ENCODE measurements at regions not wholly inside any gene's neighbourhood (a gene's known extent, or its start where the extent isn't known, plus 50 kb on each side); places are given as distances from the start of the nearest gene placed in this dataset.

DNA sequence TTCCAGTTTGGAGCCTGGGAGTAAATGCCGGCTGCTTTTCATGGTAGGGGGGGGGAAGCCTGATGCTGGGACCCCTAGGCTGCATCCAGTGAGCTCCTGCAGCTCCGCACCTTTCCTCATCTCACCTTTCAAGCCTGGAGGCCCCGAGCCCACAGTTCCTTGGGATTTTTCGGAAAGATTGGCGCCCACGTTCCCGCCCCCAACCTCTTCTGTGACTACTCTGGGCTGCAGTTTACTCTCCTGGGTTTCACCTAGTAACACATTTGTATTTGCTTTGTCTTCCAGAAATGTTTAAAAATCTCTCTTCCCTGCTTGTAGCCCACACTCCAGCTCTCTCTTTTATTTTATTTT, 51.9 kb upstream of the SPATA13 start:
- TF ChIP-seq, protein P1, sequence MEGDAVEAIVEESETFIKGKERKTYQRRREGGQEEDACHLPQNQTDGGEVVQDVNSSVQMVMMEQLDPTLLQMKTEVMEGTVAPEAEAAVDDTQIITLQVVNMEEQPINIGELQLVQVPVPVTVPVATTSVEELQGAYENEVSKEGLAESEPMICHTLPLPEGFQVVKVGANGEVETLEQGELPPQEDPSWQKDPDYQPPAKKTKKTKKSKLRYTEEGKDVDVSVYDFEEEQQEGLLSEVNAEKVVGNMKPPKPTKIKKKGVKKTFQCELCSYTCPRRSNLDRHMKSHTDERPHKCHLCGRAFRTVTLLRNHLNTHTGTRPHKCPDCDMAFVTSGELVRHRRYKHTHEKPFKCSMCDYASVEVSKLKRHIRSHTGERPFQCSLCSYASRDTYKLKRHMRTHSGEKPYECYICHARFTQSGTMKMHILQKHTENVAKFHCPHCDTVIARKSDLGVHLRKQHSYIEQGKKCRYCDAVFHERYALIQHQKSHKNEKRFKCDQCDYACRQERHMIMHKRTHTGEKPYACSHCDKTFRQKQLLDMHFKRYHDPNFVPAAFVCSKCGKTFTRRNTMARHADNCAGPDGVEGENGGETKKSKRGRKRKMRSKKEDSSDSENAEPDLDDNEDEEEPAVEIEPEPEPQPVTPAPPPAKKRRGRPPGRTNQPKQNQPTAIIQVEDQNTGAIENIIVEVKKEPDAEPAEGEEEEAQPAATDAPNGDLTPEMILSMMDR (IDR thresholded peaks at IDR 0.05) = no peak
- TF ChIP-seq POLR2A (IDR thresholded peaks at IDR 0.05) = no peak
